H1 (cell line): ENCODE measurements at regions not wholly inside any gene's neighbourhood (a gene's known extent, or its start where the extent isn't known, plus 50 kb on each side); places are given as distances from the start of the nearest gene placed in this dataset.

Experiments used
- CTCF ChIA-PET: fragments of 300-600 bp; sonication (Branson Sonifier 250); formaldehyde crosslinking; loops from one replicate; lab custom pipeline; 2021; ENCODE audit not compliant: partially characterized antibody; lab: Charles Lee
- POLR2A ChIA-PET: fragments of 300-600 bp; sonication (Branson Sonifier 250); formaldehyde crosslinking; loops from one replicate; lab custom pipeline; 2021; ENCODE audit warnings: inconsistent platforms; ENCODE audit not compliant: partially characterized antibody; lab: Charles Lee
- DNase-seq, 2 experiments: peaks; one replicate each; pipeline versions ENCODE4 v3.0.0 to v3.0.0-alpha.2; 2010 to 2022; ENCODE audit warnings: low spot score in 2 of 2, low read depth in 1 of 2, mixed read lengths in 1 of 2
- FAIRE-seq: peaks from 2 replicates; lab custom pipeline; 2011; peaks lifted over from hg19 to GRCh38; lab: Jason Lieb, UNC
- H2AFZ ChIP-seq: 2 replicates; pipeline ENCODE4 v1.8.1; 2012; ENCODE audit warnings: low read length, inconsistent platforms
- H2AK5ac ChIP-seq: 2 replicates; pipeline ENCODE4 v1.6.1; 2013; ENCODE audit warnings: low read depth, low read length
- H2BK120ac ChIP-seq: replicated peaks from 2 replicates; pipeline ENCODE3; 2013; ENCODE audit warnings: low read depth, low read length, inconsistent platforms
- H2BK12ac ChIP-seq: 2 replicates; pipeline ENCODE4 v1.6.1; 2013; ENCODE audit warnings: low read depth, low read length
- H2BK15ac ChIP-seq: 2 replicates; pipeline ENCODE4 v1.6.1; 2013; ENCODE audit warnings: low read length
- H2BK20ac ChIP-seq: 2 replicates; pipeline ENCODE4 v1.6.1; 2013; ENCODE audit warnings: low read length
- H2BK5ac ChIP-seq: 2 replicates; pipeline ENCODE4 v1.6.1; 2013; ENCODE audit warnings: low read depth, low read length
- H3K14ac ChIP-seq: 2 replicates; pipeline ENCODE4 v1.6.1; 2013; ENCODE audit warnings: inconsistent platforms; ENCODE audit not compliant: insufficient read length
- H3K18ac ChIP-seq: 2 replicates; pipeline ENCODE4 v1.6.1; 2013; ENCODE audit warnings: low read length; ENCODE audit errors: extremely low read depth
- H3K23ac ChIP-seq: 2 replicates; pipeline ENCODE4 v1.6.1; 2013; ENCODE audit warnings: inconsistent platforms; ENCODE audit not compliant: insufficient read length
- H3K23me2 ChIP-seq: 2 replicates; pipeline ENCODE4 v1.6.1; 2013; ENCODE audit warnings: low read depth, low read length
- H3K27ac ChIP-seq: 2 replicates; pipeline ENCODE4 v1.6.1; 2011; ENCODE audit warnings: low read depth, low read length, inconsistent platforms
- H3K27me3 ChIP-seq, 4 experiments: replicated peaks in 1 of 4; 1 replicate in 1 of 4; 2 replicates in 3 of 4; pipeline versions ENCODE4 v1.6.1 to v1.8.1; 2011 to 2013; ENCODE audit warnings: low read length in 3 of 4, mild to moderate bottlenecking in 3 of 4, inconsistent platforms in 2 of 4, mixed read lengths in 2 of 4, moderate library complexity in 1 of 4; ENCODE audit not compliant: control insufficient read depth in 3 of 4, insufficient read depth in 3 of 4; ENCODE audit errors: extremely low read depth in 1 of 4
- H3K36me3 ChIP-seq, 4 experiments: 2 replicates each; pipeline versions ENCODE4 v1.6.1 to v1.8.1; 2011 to 2013; ENCODE audit warnings: mild to moderate bottlenecking in 4 of 4, low read length in 3 of 4, moderate library complexity in 2 of 4, control low read depth in 1 of 4, inconsistent platforms in 1 of 4; ENCODE audit not compliant: insufficient read depth in 4 of 4, control insufficient read depth in 2 of 4
- H3K4ac ChIP-seq: replicated peaks from 2 replicates; pipeline ENCODE3; 2013; ENCODE audit warnings: low read length, low read depth, mixed read lengths, inconsistent platforms; ENCODE audit not compliant: insufficient read length
- H3K4me1 ChIP-seq, 4 experiments: replicated peaks in 1 of 4; 1 replicate in 1 of 4; 2 replicates in 3 of 4; pipeline versions ENCODE4 v1.6.1 to v1.8.1; 2011 to 2013; ENCODE audit warnings: low read length in 3 of 4, inconsistent platforms in 2 of 4, mixed read lengths in 1 of 4; ENCODE audit not compliant: insufficient read depth in 4 of 4, control insufficient read depth in 3 of 4
- H3K4me2 ChIP-seq, 2 experiments: 2 replicates each; pipeline versions ENCODE4 v1.6.1 to v1.8.1; 2011 to 2013; ENCODE audit warnings: low read depth in 2 of 2, low read length in 2 of 2, control low read depth in 1 of 2, inconsistent platforms in 1 of 2, mild to moderate bottlenecking in 1 of 2; ENCODE audit not compliant: insufficient read depth in 1 of 2
- H3K4me3 ChIP-seq, 4 experiments: fragments of 200-600, 300-600 bp in 1 of 4; sonication (generic), shearing (Covaris generic), sonication (Bioruptor Twin) in 1 of 4; 2 replicates each; pipeline versions ENCODE4 v1.5.1 to v1.8.1; 2011 to 2016; ENCODE audit warnings: low read length in 4 of 4, low read depth in 3 of 4, control low read depth in 2 of 4, inconsistent platforms in 2 of 4, mild to moderate bottlenecking in 2 of 4, mixed read lengths in 1 of 4, moderate library complexity in 1 of 4; ENCODE audit not compliant: insufficient read depth in 2 of 4; ENCODE audit errors: extremely low read depth in 1 of 4
- H3K56ac ChIP-seq: replicated peaks from 2 replicates; pipeline ENCODE3; 2013; ENCODE audit warnings: low read depth, mild to moderate bottlenecking, mixed read lengths, low read length, inconsistent platforms; ENCODE audit not compliant: insufficient read length
- H3K79me1 ChIP-seq: 2 replicates; pipeline ENCODE4 v1.6.1; 2013; ENCODE audit warnings: low read depth, low read length, control low read depth
- H3K79me2 ChIP-seq, 2 experiments: 2 replicates each; pipeline versions ENCODE4 v1.6.1 to v1.8.1; 2012 to 2013; ENCODE audit warnings: low read length in 2 of 2, mild to moderate bottlenecking in 2 of 2, inconsistent platforms in 1 of 2; ENCODE audit not compliant: insufficient read depth in 2 of 2, control insufficient read depth in 1 of 2
- H3K9ac ChIP-seq, 4 experiments: replicated peaks in 1 of 4; 1 replicate in 1 of 4; 2 replicates in 3 of 4; pipeline versions ENCODE4 v1.6.1 to v1.8.1; 2011 to 2013; ENCODE audit warnings: low read depth in 3 of 4, low read length in 3 of 4, control low read depth in 2 of 4, mild to moderate bottlenecking in 2 of 4, moderate library complexity in 2 of 4, inconsistent platforms in 1 of 4; ENCODE audit errors: extremely low read depth in 1 of 4
- H3K9me3 ChIP-seq, 2 experiments: 2 replicates each; pipeline versions ENCODE4 v1.6.1 to v1.8.1; 2012 to 2013; ENCODE audit warnings: mild to moderate bottlenecking in 2 of 2, moderate library complexity in 2 of 2, control low read depth in 1 of 2, inconsistent platforms in 1 of 2, low read depth in 1 of 2, low read length in 1 of 2, mixed read lengths in 1 of 2; ENCODE audit not compliant: insufficient read depth in 2 of 2
- H4K20me1 ChIP-seq, 2 experiments: replicated peaks in 1 of 2; 2 replicates each; pipeline versions ENCODE3 to v1.8.1; 2011 to 2013; ENCODE audit warnings: inconsistent platforms in 2 of 2, low read length in 2 of 2, mild to moderate bottlenecking in 1 of 2; ENCODE audit not compliant: insufficient read depth in 2 of 2, control insufficient read depth in 1 of 2
- H4K5ac ChIP-seq: 2 replicates; pipeline ENCODE4 v1.6.1; 2013; ENCODE audit warnings: low read length, low read depth, mixed read lengths, inconsistent platforms; ENCODE audit not compliant: insufficient read length
- H4K8ac ChIP-seq: 2 replicates; pipeline ENCODE4 v1.8.0; 2013; ENCODE audit warnings: mild to moderate bottlenecking, moderate library complexity, low read length, inconsistent platforms; ENCODE audit not compliant: insufficient read depth; ENCODE audit errors: extremely low read depth
- H4K91ac ChIP-seq: replicated peaks from 2 replicates; pipeline ENCODE3; 2013; ENCODE audit warnings: low read length, mixed read lengths, inconsistent platforms; ENCODE audit not compliant: insufficient read length
- CHD1 ChIP-seq: IDR thresholded peaks from 2 replicates; pipeline ENCODE4 v1.6.1; 2012; ENCODE audit warnings: low read depth, low read length, improper control_type of control experiment
- CTBP2 ChIP-seq: IDR thresholded peaks from 2 replicates; pipeline ENCODE4 v1.7.0; 2011; ENCODE audit warnings: borderline replicate concordance, mild to moderate bottlenecking, moderate library complexity, mixed read lengths, low read length; ENCODE audit not compliant: insufficient read depth, insufficient read length
- EGR1 ChIP-seq: IDR thresholded peaks from 2 replicates; pipeline ENCODE4 v1.6.1; 2011; ENCODE audit warnings: low read depth, low read length, borderline replicate concordance
- EZH2 ChIP-seq: fragments of 200-600 bp; sonication (generic); IDR thresholded peaks from 2 replicates; pipeline ENCODE4 v1.7.1; 2012; ENCODE audit warnings: low read depth, mild to moderate bottlenecking, moderate library complexity, low read length, inconsistent platforms; ENCODE audit not compliant: severe bottlenecking
- HDAC2 ChIP-seq, 2 experiments: fragments of 300-600 bp in 1 of 2; sonication (generic) in 1 of 2; IDR thresholded peaks; 2 replicates each; pipeline ENCODE4 v1.6.1; 2011 to 2012; ENCODE audit warnings: low read depth in 2 of 2, low read length in 2 of 2, mild to moderate bottlenecking in 2 of 2, moderate library complexity in 2 of 2, borderline replicate concordance in 1 of 2, inconsistent platforms in 1 of 2
- JUND ChIP-seq: IDR thresholded peaks from 2 replicates; pipeline ENCODE4 v1.6.1; 2011; ENCODE audit warnings: mild to moderate bottlenecking, improper control_type of control experiment, low read length
- RAD21 ChIP-seq, 2 experiments: IDR thresholded peaks in 1 of 2; conservative IDR thresholded peaks in 1 of 2; 2 replicates each; pipeline ENCODE4 v1.6.1; 2011; ENCODE audit warnings: low read depth in 2 of 2, low read length in 2 of 2, improper control_type of control experiment in 1 of 2, inconsistent platforms in 1 of 2, mild to moderate bottlenecking in 1 of 2, moderate library complexity in 1 of 2
- YY1 ChIP-seq: IDR thresholded peaks from 2 replicates; pipeline ENCODE4 v1.6.1; 2011; ENCODE audit warnings: low read depth, mild to moderate bottlenecking, low read length
- ZNF274 ChIP-seq: IDR thresholded peaks from 2 replicates; pipeline ENCODE4 v1.7.0; 2012; ENCODE audit warnings: low read length, borderline replicate concordance; ENCODE audit errors: extremely low read depth
- WGBS, 2 experiments: shearing (Covaris generic) in 1 of 2; methylation state at CpG; one replicate each; pipeline versions ENCODE4 v1.1.6 to v1.1.7; 2013 to 2015; ENCODE audit warnings: low lambda C conversion rate in 2 of 2, mixed read lengths in 2 of 2, inconsistent platforms in 1 of 2, low coverage in 1 of 2, missing lambda C conversion rate in 1 of 2; ENCODE audit not compliant: insufficient replicate concordance in 2 of 2, insufficient coverage in 1 of 2, insufficient read length in 1 of 2; ENCODE audit errors: extremely low coverage in 1 of 2, missing lambda C conversion rate in 1 of 2; 5-methylcytosine and 5-hydroxymethylcytosine counted together
- TF ChIP-seq, protein P1 (sequence below): IDR thresholded peaks from 2 replicates; pipeline ENCODE4 v1.6.1; 2011; ENCODE audit warnings: low read length, improper control_type of control experiment

DNA sequence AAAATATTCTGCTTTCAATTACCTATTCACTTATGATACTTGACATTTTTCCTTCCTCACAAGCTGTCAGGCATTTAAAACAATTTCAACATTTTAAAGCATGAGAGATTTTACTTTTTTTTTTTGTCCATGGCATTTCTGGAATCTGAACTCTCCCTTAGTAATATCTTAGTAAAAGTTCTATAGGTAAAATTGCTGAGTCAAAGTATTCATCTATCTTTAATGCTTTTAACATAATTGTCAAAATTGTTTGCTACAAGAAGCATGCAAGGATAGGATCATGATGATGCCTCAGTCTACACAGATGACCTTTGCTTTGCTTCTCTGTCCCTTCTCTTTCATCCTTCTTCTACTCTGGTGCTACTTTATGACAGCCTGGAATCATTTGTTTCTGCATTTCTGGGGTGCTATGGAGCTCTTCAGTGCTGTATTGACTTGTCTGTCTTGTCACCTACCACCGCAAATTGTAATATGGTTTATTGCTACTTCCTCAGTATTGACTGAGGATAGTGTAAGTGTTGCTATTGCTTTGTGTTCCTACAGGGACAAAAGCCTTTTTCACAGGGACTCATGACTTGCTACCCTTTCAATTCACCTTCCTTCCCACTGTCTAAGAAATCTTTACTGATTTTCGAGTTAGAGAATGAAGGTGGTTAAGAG, 589.8 kb upstream of the ATP2B1 start:
- ChIA-PET CTCF (interaction anchor here (0.7 to 1.2 kb wide), 2 partner anchors 16 to 648 kb away, joined by 3 read pairs; no protein-coding TSS in a partner anchor), POLR2A (no interaction called here)
- H3K79me2 ChIP-seq: no peaks in the 10 kb centered on the region
- no peaks in the 10 kb centered on the region for H3K36me3 ChIP-seq
- H3K23me2 ChIP-seq: no peaks in the 10 kb centered on the region; the same call in 1 of the 2 replicates
- no peak overlapping the region for H3K23ac ChIP-seq
- H3K14ac ChIP-seq: no peak overlapping the region
- H2BK15ac ChIP-seq: no peak overlapping the region
- H4K20me1 ChIP-seq: no peaks in the 10 kb centered on the region
- no peak overlapping the region for H3K4me2 ChIP-seq
- WGBS, 2 experiments: 93% methylated on average over 2 of the region's 2 CpGs; no CpG with 5 or more reads in 1 of the 2 experiments
- H2BK5ac ChIP-seq: no peak overlapping the region
- no peak overlapping the region for H3K27ac ChIP-seq
- H3K56ac ChIP-seq: no peak overlapping the region
- H4K91ac ChIP-seq: no peak overlapping the region
- FAIRE-seq (no peak), DNase-seq (no peak)
- H2AFZ ChIP-seq: peak overlapping the region; percentile 77; the same call in 1 of the 2 replicates
- H4K5ac ChIP-seq: no peak overlapping the region
- no peak overlapping the region for H3K9ac ChIP-seq
- no peak overlapping the region for H3K4ac ChIP-seq
- H2AK5ac ChIP-seq: no peak overlapping the region
- H4K8ac ChIP-seq: no peak overlapping the region
- no peaks in the 10 kb centered on the region for H3K79me1 ChIP-seq
- no peak overlapping the region for H3K18ac ChIP-seq
- H2BK120ac ChIP-seq: no peak overlapping the region
- no peak overlapping the region for H2BK20ac ChIP-seq
- no peak overlapping the region for H3K4me3 ChIP-seq
- H2BK12ac ChIP-seq: no peak overlapping the region
- H3K4me1 ChIP-seq: no peaks in the 10 kb centered on the region
- no peaks in the 10 kb centered on the region for H3K27me3 ChIP-seq
- H3K9me3 ChIP-seq: no peaks in the 10 kb centered on the region; a peak in 1 of 4 replicates
- TF ChIP-seq ZNF274 (no peak), JUND (no peak), HDAC2 (IDR thresholded peaks at IDR 0.05; ENCODE audit: borderline replicate concordance in 1 of 2, low read depth in 2 of 2, low read length in 2 of 2) (no peak), CHD1 (no peak), YY1 (no peak), EGR1 (no peak), RAD21 (IDR thresholded peaks at IDR 0.05 in 1 of 2, conservative IDR thresholded peaks at IDR 0.05 in 1 of 2; ENCODE audit: low read depth in 2 of 2, low read length in 2 of 2) (no peak), CTBP2 (no peak), EZH2 (no peak)
- TF ChIP-seq, protein P1, sequence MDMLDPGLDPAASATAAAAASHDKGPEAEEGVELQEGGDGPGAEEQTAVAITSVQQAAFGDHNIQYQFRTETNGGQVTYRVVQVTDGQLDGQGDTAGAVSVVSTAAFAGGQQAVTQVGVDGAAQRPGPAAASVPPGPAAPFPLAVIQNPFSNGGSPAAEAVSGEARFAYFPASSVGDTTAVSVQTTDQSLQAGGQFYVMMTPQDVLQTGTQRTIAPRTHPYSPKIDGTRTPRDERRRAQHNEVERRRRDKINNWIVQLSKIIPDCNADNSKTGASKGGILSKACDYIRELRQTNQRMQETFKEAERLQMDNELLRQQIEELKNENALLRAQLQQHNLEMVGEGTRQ: no peak
